CD14-positive monocyte (primary cell): ENCODE measurements at regions not wholly inside any gene's neighbourhood (a gene's known extent, or its start where the extent isn't known, plus 50 kb on each side); places are given as distances from the start of the nearest gene placed in this dataset.

Experiments
- DNase-seq, 3 donors: peaks; one replicate each; pipeline ENCODE4 v3.0.0-alpha.2; 2011 to 2022
- H2AFZ ChIP-seq: 2 replicates; pipeline ENCODE4 v1.6.0; 2012; ENCODE audit warnings: mild to moderate bottlenecking, low read depth, low read length, inconsistent platforms; ENCODE audit not compliant: insufficient read depth, poor library complexity, severe bottlenecking
- H3K27ac ChIP-seq, 2 donors: 1 replicate in 1 of 2; 2 replicates in 1 of 2; pipeline ENCODE4 v1.5.1; 2012 to 2013; ENCODE audit warnings: low read length in 2 of 2, control low read depth in 1 of 2, inconsistent platforms in 1 of 2, low read depth in 1 of 2, mild to moderate bottlenecking in 1 of 2
- H3K27me3 ChIP-seq, 2 donors: one replicate each; pipeline versions ENCODE4 v1.6.0 to v1.6.1; 2011 to 2013; ENCODE audit warnings: low read length in 2 of 2; ENCODE audit not compliant: control insufficient read depth in 2 of 2, insufficient read depth in 2 of 2
- H3K36me3 ChIP-seq, 2 donors: replicated peaks in 1 of 2; 1 replicate in 1 of 2; 2 replicates in 1 of 2; pipeline versions ENCODE4 v1.5.1 to v1.6.1; 2012 to 2013; ENCODE audit warnings: low read length in 2 of 2, control low read depth in 1 of 2, inconsistent platforms in 1 of 2, mild to moderate bottlenecking in 1 of 2; ENCODE audit not compliant: insufficient read depth in 2 of 2, control insufficient read depth in 1 of 2
- H3K4me1 ChIP-seq, 2 donors: 1 replicate in 1 of 2; 2 replicates in 1 of 2; pipeline versions ENCODE4 v1.5.1 to v1.6.1; 2012 to 2013; ENCODE audit warnings: low read length in 2 of 2, control low read depth in 1 of 2, inconsistent platforms in 1 of 2, mild to moderate bottlenecking in 1 of 2, moderate library complexity in 1 of 2; ENCODE audit not compliant: insufficient read depth in 2 of 2, control insufficient read depth in 1 of 2
- H3K4me2 ChIP-seq: replicated peaks from 2 replicates; pipeline ENCODE3; 2012; ENCODE audit warnings: low read length, moderate library complexity, mild to moderate bottlenecking; ENCODE audit not compliant: poor library complexity, severe bottlenecking; ENCODE audit errors: extremely low read depth
- H3K4me3 ChIP-seq, 3 experiments: fragments of 200-600 bp in 1 of 3; sonication (generic) in 1 of 3; replicated peaks in 1 of 3; 1 replicate in 2 of 3; 2 replicates in 1 of 3; pipeline ENCODE4 v1.5.1; 2011 to 2013; ENCODE audit warnings: low read length in 3 of 3, mild to moderate bottlenecking in 3 of 3, control low read depth in 2 of 3, low read depth in 2 of 3, inconsistent platforms in 1 of 3, moderate library complexity in 1 of 3
- H3K79me2 ChIP-seq: 2 replicates; pipeline ENCODE4 v1.6.0; 2012; ENCODE audit warnings: mild to moderate bottlenecking, control low read depth, inconsistent platforms, low read length, moderate library complexity; ENCODE audit not compliant: insufficient read depth
- H3K9ac ChIP-seq: 2 replicates; pipeline ENCODE4 v1.6.0; 2017; ENCODE audit warnings: low read length, mild to moderate bottlenecking; ENCODE audit not compliant: insufficient read depth, poor library complexity, severe bottlenecking
- H3K9me3 ChIP-seq, 2 donors: replicated peaks in 1 of 2; 1 replicate in 1 of 2; 2 replicates in 1 of 2; pipeline versions ENCODE4 v1.5.1 to v1.6.1; 2012 to 2013; ENCODE audit warnings: low read length in 2 of 2, control low read depth in 1 of 2; ENCODE audit not compliant: control insufficient read depth in 1 of 2, insufficient read depth in 1 of 2
- H4K20me1 ChIP-seq: 2 replicates; pipeline ENCODE4 v1.6.0; 2012; ENCODE audit warnings: mild to moderate bottlenecking, low read length, control low read depth, moderate library complexity; ENCODE audit not compliant: insufficient read depth
- H3K27ac Mint-ChIP-seq, 7 donors: one replicate each; pipeline ENCODE4 v1.8.0; 2020; ENCODE audit warnings: mild to moderate bottlenecking in 7 of 7, mixed read lengths in 7 of 7, moderate library complexity in 6 of 7, inconsistent platforms in 2 of 7
- H3K27me3 Mint-ChIP-seq, 3 donors: one replicate each; pipeline ENCODE4 v1.8.0; 2021 to 2022; ENCODE audit warnings: low read depth in 3 of 3, mild to moderate bottlenecking in 3 of 3, mixed read lengths in 3 of 3, moderate library complexity in 3 of 3, inconsistent platforms in 1 of 3
- H3K36me3 Mint-ChIP-seq, 2 donors: one replicate each; pipeline ENCODE4 v1.8.0; 2020; ENCODE audit warnings: mixed read lengths in 2 of 2, inconsistent platforms in 1 of 2, mild to moderate bottlenecking in 1 of 2
- H3K4me1 Mint-ChIP-seq: one replicate; pipeline ENCODE4 v1.8.0; 2020; ENCODE audit warnings: mild to moderate bottlenecking, mixed read lengths
- H3K4me3 Mint-ChIP-seq, 2 donors: one replicate each; pipeline ENCODE4 v1.8.0; 2020; ENCODE audit warnings: mild to moderate bottlenecking in 2 of 2, mixed read lengths in 2 of 2, moderate library complexity in 1 of 2
- H3K9me3 Mint-ChIP-seq, 7 donors: one replicate each; pipeline ENCODE4 v1.8.0; 2020 to 2022; ENCODE audit warnings: mixed read lengths in 7 of 7, mild to moderate bottlenecking in 6 of 7, moderate library complexity in 6 of 7, inconsistent platforms in 2 of 7
- CTCF ChIP-seq: fragments of 200-600 bp; IDR thresholded peaks from one replicate; pipeline ENCODE4 v1.8.0; 2022; ENCODE audit warnings: antibody characterized with exemption, mild to moderate bottlenecking
- WGBS: methylation state at CpG from one replicate; pipeline ENCODE4 v1.1.5; 2013; ENCODE audit warnings: missing lambda C conversion rate; ENCODE audit not compliant: insufficient coverage; 5-methylcytosine and 5-hydroxymethylcytosine counted together
- intact Hi-C, 2 donors: fragments of 100-400 bp; cut with micrococcal nuclease; formaldehyde crosslinking; loops; one replicate each; pipeline versions ENCODE4 v1.15.0 to v1.15.1; 2023

DNA sequence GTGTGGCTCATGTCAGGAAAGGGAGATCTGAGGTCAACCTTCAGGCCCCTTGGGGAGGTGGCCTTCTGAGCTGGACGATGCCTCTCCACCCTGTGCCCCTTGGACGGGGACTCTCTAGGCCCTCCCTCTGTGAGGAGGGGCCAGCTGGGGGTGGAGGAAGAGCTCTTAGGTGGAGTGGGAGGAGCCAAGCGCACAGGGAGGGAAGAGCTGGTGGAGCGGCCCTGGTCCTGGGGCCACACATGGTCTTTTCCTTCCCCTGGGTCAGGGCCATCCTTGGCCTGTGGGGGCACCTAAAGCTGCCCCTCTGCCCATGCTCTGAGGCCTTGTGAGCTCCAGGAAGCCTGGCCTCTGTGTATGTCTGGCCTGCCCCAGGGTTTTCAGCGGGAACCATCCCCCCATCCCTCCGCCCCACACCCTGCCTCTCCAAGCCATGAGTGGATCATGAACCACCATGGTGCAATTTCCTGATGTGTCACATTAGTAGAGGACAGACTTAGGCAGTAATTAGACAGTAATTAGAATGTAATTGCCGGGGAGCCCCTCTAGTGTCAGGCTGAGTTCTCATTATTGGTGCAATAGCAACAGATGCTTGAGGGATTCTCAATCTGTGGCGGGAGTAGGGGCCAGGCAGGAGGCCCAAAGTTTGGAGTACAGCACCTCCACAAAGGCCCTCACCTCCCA, 63.0 kb downstream of the GLI2 start:
- Mint-ChIP-seq H3K36me3 (no peaks in the 10 kb centered on the region), H3K4me3 (no peak overlapping the region), H3K9me3 (no peaks in the 10 kb centered on the region), H3K4me1 (no peaks in the 10 kb centered on the region), H3K27me3 (peaks cover 0 to 7% (median 3%) of the 10 kb centered on the region in 3 donors), H3K27ac (no peak overlapping the region)
- TF ChIP-seq CTCF, result no peak
- H3K9me3 ChIP-seq, result no peaks in the 10 kb centered on the region
- H3K27me3 ChIP-seq, result no peaks in the 10 kb centered on the region
- H2AFZ ChIP-seq, result no peak overlapping the region
- 76% methylated on average over 3 of the region's 8 CpGs for WGBS
- H3K4me3 ChIP-seq, result no peak overlapping the region
- no peak overlapping the region for H3K4me2 ChIP-seq
- H3K27ac ChIP-seq, result no peak overlapping the region
- H3K79me2 ChIP-seq, result no peaks in the 10 kb centered on the region
- intact Hi-C loops, result no loop called here
- no peaks in the 10 kb centered on the region for H3K36me3 ChIP-seq
- no peaks in the 10 kb centered on the region for H4K20me1 ChIP-seq
- no peak for DNase-seq
- H3K4me1 ChIP-seq, result no peaks in the 10 kb centered on the region
- H3K9ac ChIP-seq, result no peak overlapping the region

GRCh38 chr2:120802158-120802557, 66.5 kb downstream of the GLI2 start:
- H3K36me3 ChIP-seq, result no peaks in the 10 kb centered on the region
- H3K27ac ChIP-seq, result no peak overlapping the region
- no peaks in the 10 kb centered on the region for H3K9me3 Mint-ChIP-seq
- H2AFZ ChIP-seq, result no peak overlapping the region
- no peak overlapping the region for H3K4me2 ChIP-seq
- no peaks in the 10 kb centered on the region for H3K27me3 ChIP-seq
- no peaks in the 10 kb centered on the region for H3K9me3 ChIP-seq
- no peak for DNase-seq
- H3K27ac Mint-ChIP-seq, result no peak overlapping the region
- no peaks in the 10 kb centered on the region for H3K4me1 Mint-ChIP-seq
- TF ChIP-seq CTCF, result no peak
- 83% methylated on average over 2 of the region's 5 CpGs for WGBS
- no peaks in the 10 kb centered on the region for H3K4me1 ChIP-seq
- H3K27me3 Mint-ChIP-seq, result peaks cover 0 to 3% (median 3%) of the 10 kb centered on the region in 3 donors
- no peak overlapping the region for H3K4me3 ChIP-seq
- intact Hi-C loops, result no loop called here
- no peak overlapping the region for H3K4me3 Mint-ChIP-seq
- no peaks in the 10 kb centered on the region for H4K20me1 ChIP-seq
- no peaks in the 10 kb centered on the region for H3K36me3 Mint-ChIP-seq
- H3K9ac ChIP-seq, result no peak overlapping the region
- no peaks in the 10 kb centered on the region for H3K79me2 ChIP-seq
